Naive thymus-derived CD8-positive, alpha-beta T cell (primary cell): ENCODE measurements at regions not wholly inside any gene's neighbourhood (a gene's known extent, or its start where the extent isn't known, plus 50 kb on each side); places are given as distances from the start of the nearest gene placed in this dataset.
"Not testable (repeated sequence)": the region's sequence is repeated elsewhere in the genome, so short reads cannot be mapped to it uniquely, and the experiment has no call there.

Experiments
- ATAC-seq, 2 donors: fragments of 150-1000 bp; cut with Tn5 transposase in 1 of 2; sonication (Bioruptor Pico), chemical (Tn5 transposase) in 1 of 2; 1 replicate in 1 of 2; 2 replicates in 1 of 2; pipeline ENCODE4 v1.10.0; 2021; ENCODE audit warnings: mild to moderate bottlenecking in 2 of 2, moderate library complexity in 2 of 2
- POLR2A ChIA-PET: fragments of 350-600 bp; sonication (Branson Sonifier 250); formaldehyde crosslinking; loops from one replicate; lab custom pipeline; 2021; ENCODE audit warnings: antibody characterized with exemption; lab: Charles Lee
- DNase-seq, 10 donors: peaks; one replicate each; pipeline versions ENCODE4 v3.0.0 to v3.0.0-alpha.2; 2020 to 2022
- H3K27ac Mint-ChIP-seq, 10 donors: one replicate each; pipeline ENCODE4 v1.8.0; 2020 to 2022; ENCODE audit warnings: mild to moderate bottlenecking in 10 of 10, mixed read lengths in 10 of 10, moderate library complexity in 4 of 10, inconsistent platforms in 1 of 10
- H3K27me3 Mint-ChIP-seq, 5 donors: one replicate each; pipeline ENCODE4 v1.8.0; 2021 to 2022; ENCODE audit warnings: mixed read lengths in 5 of 5
- H3K36me3 Mint-ChIP-seq, 3 donors: one replicate each; pipeline ENCODE4 v1.8.0; 2020 to 2022; ENCODE audit warnings: mixed read lengths in 3 of 3, mild to moderate bottlenecking in 2 of 3, inconsistent platforms in 1 of 3
- H3K4me1 Mint-ChIP-seq, 4 donors: one replicate each; pipeline ENCODE4 v1.8.0; 2021 to 2022; ENCODE audit warnings: mixed read lengths in 4 of 4
- H3K4me3 Mint-ChIP-seq, 10 donors: one replicate each; pipeline ENCODE4 v1.8.0; 2020 to 2022; ENCODE audit warnings: mild to moderate bottlenecking in 10 of 10, mixed read lengths in 10 of 10, moderate library complexity in 6 of 10, inconsistent platforms in 1 of 10
- H3K9me3 Mint-ChIP-seq, 9 donors: one replicate each; pipeline ENCODE4 v1.8.0; 2020 to 2022; ENCODE audit warnings: mixed read lengths in 9 of 9, mild to moderate bottlenecking in 3 of 9, inconsistent platforms in 1 of 9, moderate library complexity in 1 of 9

DNA sequence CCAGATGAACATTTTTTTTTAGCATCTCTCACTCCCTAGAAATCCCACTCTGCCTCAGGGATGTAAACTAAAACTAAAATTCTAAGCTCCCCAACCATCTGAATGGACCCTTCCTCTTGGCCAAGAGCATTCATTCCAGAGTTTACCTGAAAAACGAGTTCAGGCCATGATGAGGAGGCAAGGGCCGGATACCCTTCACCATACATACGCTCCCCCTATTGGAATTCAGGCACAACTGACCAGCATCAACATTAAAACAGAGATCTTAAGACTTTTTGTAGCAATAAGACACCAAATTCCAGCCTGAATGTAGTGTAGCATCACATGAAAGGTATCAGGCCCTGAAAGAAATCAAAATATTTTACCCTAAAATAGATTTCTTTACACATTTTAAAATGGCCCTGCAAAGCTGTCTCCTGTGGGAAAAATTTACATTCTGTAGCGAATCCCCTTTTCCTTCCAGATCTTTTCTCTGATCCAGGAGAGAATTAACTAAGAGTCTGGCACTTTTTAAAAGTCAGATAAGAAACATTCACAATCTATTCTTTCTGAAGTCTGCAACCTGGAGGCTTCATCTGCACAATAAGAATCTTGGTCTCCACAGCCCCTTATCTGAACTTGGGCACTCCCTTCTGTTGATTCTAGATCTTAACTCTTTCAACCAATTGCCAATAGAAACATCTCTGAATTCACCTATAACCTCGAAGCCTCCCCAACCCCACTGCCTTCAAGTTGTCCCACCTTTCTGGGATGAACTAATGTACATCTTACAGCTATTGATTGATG is 888.5 kb downstream of the UQCRFS1 start:
- no peak overlapping the region for H3K4me3 Mint-ChIP-seq
- ATAC-seq (no peak), DNase-seq (no peak)
- peaks cover 0 to 6% (median 0%) of the 10 kb centered on the region in 5 donors for H3K27me3 Mint-ChIP-seq
- peaks cover 0 to 1% (median 0%) of the 10 kb centered on the region in 3 donors for H3K36me3 Mint-ChIP-seq
- POLR2A ChIA-PET = no interaction called here
- H3K27ac Mint-ChIP-seq = no peak overlapping the region
- peaks cover 0 to 3% (median 0%) of the 10 kb centered on the region in 4 donors for H3K4me1 Mint-ChIP-seq
- peaks cover 0 to 11% (median 0%) of the 10 kb centered on the region in 9 donors for H3K9me3 Mint-ChIP-seq

- POLR2A ChIA-PET = no interaction called here
- H3K9me3 Mint-ChIP-seq = no peaks in the 10 kb centered on the region
- DNase-seq (no peak), ATAC-seq (no peak)
- H3K4me3 Mint-ChIP-seq = no peak overlapping the region
- peaks cover 0 to under 1% (median 0%) of the 10 kb centered on the region in 5 donors for H3K27me3 Mint-ChIP-seq
- no peaks in the 10 kb centered on the region for H3K36me3 Mint-ChIP-seq
- H3K4me1 Mint-ChIP-seq = peaks cover 0 to 3% (median 0%) of the 10 kb centered on the region in 4 donors
- no peak overlapping the region for H3K27ac Mint-ChIP-seq
Measured at GRCh38 chr19:28322945-28323344, 890.0 kb downstream of the UQCRFS1 start.

DNA sequence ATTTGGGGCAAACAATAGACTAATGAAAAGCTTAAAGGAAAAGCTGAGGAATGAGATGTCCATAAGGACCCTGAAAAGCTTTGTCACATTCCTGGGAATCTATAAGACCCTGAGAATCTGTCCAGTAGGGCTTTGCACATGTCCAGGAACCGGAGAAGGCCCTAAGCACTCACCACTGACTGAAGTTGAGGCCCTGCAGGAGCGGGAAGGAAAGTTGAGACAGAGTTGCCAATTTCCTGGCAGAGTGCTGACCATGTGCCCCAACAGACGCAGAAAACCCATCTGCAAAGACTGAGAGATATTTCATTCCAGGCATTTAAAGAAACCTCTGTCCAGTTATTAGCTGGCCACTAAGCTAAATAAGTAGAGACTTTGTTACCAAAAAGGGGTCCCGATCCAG is 890.5 kb downstream of the UQCRFS1 start:
- Mint-ChIP-seq H3K4me1 (peaks cover 0 to 3% (median 0%) of the 10 kb centered on the region in 4 donors), H3K27ac (no peak overlapping the region), H3K27me3 (peaks cover 0 to 2% (median 0%) of the 10 kb centered on the region in 5 donors), H3K36me3 (no peaks in the 10 kb centered on the region), H3K4me3 (no peak overlapping the region), H3K9me3 (no peaks in the 10 kb centered on the region)
- POLR2A ChIA-PET = no interaction called here
- DNase-seq (no peak), ATAC-seq (no peak)

- Mint-ChIP-seq H3K9me3 (no peaks in the 10 kb centered on the region), H3K4me3 (no peak overlapping the region), H3K4me1 (no peaks in the 10 kb centered on the region), H3K27me3 (peaks cover 0 to 2% (median 0%) of the 10 kb centered on the region in 5 donors), H3K27ac (no peak overlapping the region), H3K36me3 (no peaks in the 10 kb centered on the region)
- POLR2A ChIA-PET = no interaction called here
- no peak for DNase-seq
- ATAC-seq = no peak
Measured at GRCh38 chr19:28319918-28320317, 893.0 kb downstream of the UQCRFS1 start.

DNA sequence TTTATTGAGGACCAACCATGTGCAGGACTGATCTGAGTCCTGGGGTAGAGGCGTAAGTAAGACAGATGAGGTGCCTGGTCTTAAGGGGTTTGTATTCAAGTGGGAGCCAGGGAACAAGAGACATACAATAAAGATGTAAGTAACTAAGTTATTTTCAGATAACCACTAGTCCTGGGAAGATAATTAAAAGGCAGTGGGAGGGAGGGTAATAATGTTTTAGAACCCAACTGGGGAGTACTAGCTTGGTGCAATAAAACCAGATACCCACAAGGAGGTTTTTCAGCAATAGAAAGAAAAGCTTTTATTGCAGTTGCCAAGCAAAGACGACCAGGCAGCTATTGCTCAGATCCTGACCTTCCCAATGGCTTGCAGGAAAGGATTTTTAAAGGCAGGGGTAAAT is 893.7 kb downstream of the UQCRFS1 start:
- POLR2A ChIA-PET = no interaction called here
- Mint-ChIP-seq H3K9me3 (no peaks in the 10 kb centered on the region), H3K4me3 (no peak overlapping the region), H3K4me1 (no peaks in the 10 kb centered on the region), H3K36me3 (no peaks in the 10 kb centered on the region), H3K27me3 (peaks cover 0 to 2% (median 0%) of the 10 kb centered on the region in 5 donors), H3K27ac (no peak overlapping the region)
- ATAC-seq = no peak
- DNase-seq = no peak

GRCh38 chr19:28318469-28319179 is 894.3 kb downstream of the UQCRFS1 start:
- no peaks in the 10 kb centered on the region for H3K9me3 Mint-ChIP-seq
- H3K27me3 Mint-ChIP-seq = peaks cover 0 to 2% (median 0%) of the 10 kb centered on the region in 5 donors
- H3K4me1 Mint-ChIP-seq = no peaks in the 10 kb centered on the region
- POLR2A ChIA-PET = no interaction called here
- ATAC-seq (no peak), DNase-seq (no peak)
- peak overlapping the region in 1 of 10 donors; percentile 66 for H3K27ac Mint-ChIP-seq
- H3K36me3 Mint-ChIP-seq = no peaks in the 10 kb centered on the region
- H3K4me3 Mint-ChIP-seq = no peak overlapping the region

- DNase-seq (no peak), ATAC-seq (no peak)
- H3K4me1 Mint-ChIP-seq = no peaks in the 10 kb centered on the region
- no peaks in the 10 kb centered on the region for H3K9me3 Mint-ChIP-seq
- no peak overlapping the region for H3K27ac Mint-ChIP-seq
- POLR2A ChIA-PET = no interaction called here
- no peaks in the 10 kb centered on the region for H3K36me3 Mint-ChIP-seq
- H3K27me3 Mint-ChIP-seq = peaks cover 0 to 2% (median 0%) of the 10 kb centered on the region in 5 donors
- no peak overlapping the region for H3K4me3 Mint-ChIP-seq
Measured at GRCh38 chr19:28316464-28316863, 896.5 kb downstream of the UQCRFS1 start.

GRCh38 chr19:28314756-28315155 is 898.2 kb downstream of the UQCRFS1 start:
- POLR2A ChIA-PET = no interaction called here
- peaks cover 0 to 2% (median 0%) of the 10 kb centered on the region in 5 donors for H3K27me3 Mint-ChIP-seq
- DNase-seq (no peak), ATAC-seq (no peak)
- H3K4me1 Mint-ChIP-seq = no peaks in the 10 kb centered on the region
- H3K9me3 Mint-ChIP-seq = peaks cover 0 to 2% (median 0%) of the 10 kb centered on the region in 9 donors
- H3K27ac Mint-ChIP-seq = no peak overlapping the region
- H3K4me3 Mint-ChIP-seq = no peak overlapping the region
- no peaks in the 10 kb centered on the region for H3K36me3 Mint-ChIP-seq

DNA sequence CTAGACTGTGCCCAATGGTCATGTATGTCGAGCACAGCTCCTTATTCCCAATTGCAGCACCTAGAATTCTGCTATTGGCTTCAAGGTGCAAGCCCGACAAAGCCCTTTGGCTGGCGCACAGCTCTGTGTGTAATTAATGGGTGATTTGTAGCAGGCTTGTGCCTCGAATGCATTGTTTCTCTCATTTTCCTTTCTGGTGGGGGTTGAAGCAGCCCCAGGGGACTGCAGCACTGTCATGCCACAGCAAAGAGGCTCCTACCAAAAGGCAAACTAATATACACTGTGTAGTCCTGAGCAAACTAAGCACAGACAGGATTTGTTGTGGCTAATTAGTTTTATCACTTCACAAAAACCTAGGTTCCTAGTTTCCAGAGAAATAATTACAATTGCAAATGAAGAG is 898.7 kb downstream of the UQCRFS1 start:
- Mint-ChIP-seq H3K27me3 (peaks cover 0 to 2% (median 0%) of the 10 kb centered on the region in 5 donors), H3K9me3 (peaks cover 0 to 2% (median 0%) of the 10 kb centered on the region in 9 donors), H3K36me3 (no peaks in the 10 kb centered on the region), H3K4me3 (no peak overlapping the region), H3K27ac (no peak overlapping the region), H3K4me1 (no peaks in the 10 kb centered on the region)
- DNase-seq (no peak), ATAC-seq (no peak)
- POLR2A ChIA-PET = no interaction called here

- ATAC-seq (no peak), DNase-seq (no peak)
- H3K27me3 Mint-ChIP-seq = peaks cover 0 to 2% (median 0%) of the 10 kb centered on the region in 5 donors
- H3K4me3 Mint-ChIP-seq = no peak overlapping the region
- H3K27ac Mint-ChIP-seq = no peak overlapping the region
- H3K4me1 Mint-ChIP-seq = no peaks in the 10 kb centered on the region
- no peaks in the 10 kb centered on the region for H3K36me3 Mint-ChIP-seq
- H3K9me3 Mint-ChIP-seq = peaks cover 0 to 2% (median 0%) of the 10 kb centered on the region in 9 donors
- POLR2A ChIA-PET = no interaction called here
Measured at GRCh38 chr19:28313633-28314032, 899.3 kb downstream of the UQCRFS1 start.

DNA sequence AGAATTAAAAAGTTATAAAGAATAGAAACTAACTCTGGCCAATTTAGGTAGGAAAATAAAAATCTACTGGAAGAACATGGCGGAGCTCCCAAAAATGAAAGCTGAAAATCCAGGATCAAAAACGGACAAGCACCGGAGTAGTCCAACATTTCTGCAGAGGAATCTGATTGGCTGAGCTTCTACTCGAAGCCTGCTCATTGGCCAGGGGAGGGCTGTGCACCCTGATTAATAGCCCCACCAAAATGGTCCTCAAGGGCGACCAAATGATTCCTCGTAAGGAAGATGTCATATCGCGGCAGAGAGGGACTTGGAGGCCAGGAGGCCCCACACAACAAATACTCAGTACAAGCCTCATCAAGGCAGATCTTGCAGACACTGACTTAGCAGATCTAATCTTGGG is 900.7 kb downstream of the UQCRFS1 start:
- ATAC-seq = no peak
- Mint-ChIP-seq H3K9me3 (peaks cover 0 to 2% (median 0%) of the 10 kb centered on the region in 9 donors), H3K36me3 (no peaks in the 10 kb centered on the region), H3K4me1 (no peaks in the 10 kb centered on the region), H3K27ac (no peak overlapping the region), H3K27me3 (peaks cover 0 to 5% (median 0%) of the 10 kb centered on the region in 5 donors), H3K4me3 (no peak overlapping the region)
- DNase-seq = no peak
- POLR2A ChIA-PET = no interaction called here

GRCh38 chr19:28310829-28311228 is 902.1 kb downstream of the UQCRFS1 start:
- H3K27me3 Mint-ChIP-seq, DNase-seq, H3K4me1 Mint-ChIP-seq, ATAC-seq, H3K27ac Mint-ChIP-seq, H3K9me3 Mint-ChIP-seq, H3K36me3 Mint-ChIP-seq, POLR2A ChIA-PET, H3K4me3 Mint-ChIP-seq: not testable (repeated sequence)

DNA sequence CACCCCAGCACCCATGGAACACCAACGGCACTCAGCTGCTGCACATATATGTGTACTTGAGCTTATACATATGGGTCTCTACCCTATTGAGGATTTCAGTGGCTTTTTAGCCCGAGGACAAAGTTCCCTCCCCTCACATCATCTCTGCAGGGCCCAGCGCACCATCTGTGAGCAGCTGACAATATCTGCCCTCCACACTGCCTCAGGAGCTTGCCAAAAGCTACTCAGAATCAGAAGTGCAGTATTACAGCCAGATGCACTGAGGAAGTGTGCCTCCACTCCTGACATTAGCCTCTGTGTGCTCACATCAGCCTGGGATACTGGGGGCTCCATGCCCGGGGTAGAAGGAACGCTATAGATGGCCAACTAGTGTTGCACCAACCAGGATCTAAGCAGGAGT is 903.9 kb downstream of the UQCRFS1 start:
- DNase-seq = no peak
- peaks cover 0 to 4% (median 0%) of the 10 kb centered on the region in 5 donors for H3K27me3 Mint-ChIP-seq
- H3K4me1 Mint-ChIP-seq = peaks cover 0 to 1% (median 0%) of the 10 kb centered on the region in 4 donors

More for the DNA sequence above, 903.9 kb downstream of the UQCRFS1 start:
- Mint-ChIP-seq H3K36me3 (no peaks in the 10 kb centered on the region), H3K4me3 (no peak overlapping the region), H3K27ac (no peak overlapping the region), H3K9me3 (peaks cover 0 to 3% (median 0%) of the 10 kb centered on the region in 9 donors)
- POLR2A ChIA-PET = no interaction called here
- no peak for ATAC-seq
